ENCODE measurements at regions not wholly inside any gene's neighbourhood (a gene's known extent, or its start where the extent isn't known, plus 50 kb on each side); places are given as distances from the start of the nearest gene placed in this dataset.

- H3K9me3 ChIP-seq (ENCODE audit: control insufficient read depth in 1 of 2, insufficient read depth in 1 of 2, low read length in 2 of 2): no peaks in the 10 kb centered on the region
- no peaks in the 10 kb centered on the region for H3K27me3 ChIP-seq (ENCODE audit: control insufficient read depth in 1 of 2, insufficient read depth in 2 of 2, low read length in 2 of 2)
- intact Hi-C loops (cut with DNase I, micrococcal nuclease): loop anchor here in 1 of 2 experiments (10.0 kb wide), 1 partner anchor 692 kb away; no protein-coding TSS in a partner anchor
- no peak overlapping the region for H3K4me3 ChIP-seq (ENCODE audit: low read length)
- ATAC-seq (ENCODE audit: poor library complexity): no peak
- Mint-ChIP-seq H3K36me3 (ENCODE audit: low read depth) (no peaks in the 10 kb centered on the region), H3K27ac (no peak overlapping the region), H3K4me1 (ENCODE audit: low read depth) (no peaks in the 10 kb centered on the region), H3K27me3 (no peaks in the 10 kb centered on the region), H3K9me3 (peaks cover 11% of the 10 kb centered on the region), H3K4me3 (no peak overlapping the region)
- H3K27ac ChIP-seq (ENCODE audit: low read depth in 1 of 2, low read length in 2 of 2): no peak overlapping the region
- no peaks in the 10 kb centered on the region for H3K36me3 ChIP-seq (ENCODE audit: insufficient read depth, low read length)
- DNase-seq: no peak
- H3K4me1 ChIP-seq (ENCODE audit: insufficient read depth, low read length): no peaks in the 10 kb centered on the region
- CTCF ChIA-PET: no interaction called here
- TF ChIP-seq CTCF (IDR thresholded peaks at IDR 0.05): no peak
- POLR2A ChIA-PET: no interaction called here
These were observed 57.1 kb upstream of the IZUMO3 start for GRCh38 chr9:24602693-24603352.

Measured in CD4-positive, alpha-beta T cell (primary cell).